HL-60 (cell line): ENCODE measurements at regions not wholly inside any gene's neighbourhood (a gene's known extent, or its start where the extent isn't known, plus 50 kb on each side); places are given as distances from the start of the nearest gene placed in this dataset.
A peak's percentile ranks its signal among the peaks of the same experiment; 100 is the strongest.

Experiments used
- DNase-seq, 2 experiments: peaks; one replicate each; pipeline ENCODE4 v3.0.0-alpha.2; 2010 to 2020; ENCODE audit warnings: low read depth in 1 of 2, low spot score in 1 of 2
- H3K27ac ChIP-seq: fragments of 250-450 bp; sonication (Bioruptor Pico); replicated peaks from 2 replicates; pipeline ENCODE4 v1.5.1; 2020; ENCODE audit warnings: mild to moderate bottlenecking, moderate library complexity
- H3K27me3 ChIP-seq: fragments of 250-450 bp; sonication (Bioruptor Pico); 2 replicates; pipeline ENCODE4 v1.5.1; 2021; ENCODE audit warnings: mild to moderate bottlenecking, moderate library complexity; ENCODE audit not compliant: insufficient read depth, poor library complexity, severe bottlenecking
- H3K4me3 ChIP-seq: replicated peaks from 2 replicates; pipeline ENCODE4 v1.5.1; 2011; ENCODE audit warnings: mild to moderate bottlenecking, control low read depth, low read length; ENCODE audit not compliant: insufficient read depth
- GABPA ChIP-seq: IDR thresholded peaks from 2 replicates; pipeline ENCODE4 v1.6.1; 2012; ENCODE audit warnings: low read depth
- POLR2AphosphoS5 ChIP-seq: IDR thresholded peaks from 2 replicates; pipeline ENCODE4 v1.6.1; 2012; ENCODE audit warnings: low read depth
- REST ChIP-seq: IDR thresholded peaks from 2 replicates; pipeline ENCODE4 v1.6.1; 2012; ENCODE audit warnings: low read depth; ENCODE audit not compliant: insufficient replicate concordance
- SPI1 ChIP-seq: IDR thresholded peaks from 2 replicates; pipeline ENCODE4 v1.6.1; 2012; ENCODE audit warnings: low read depth, mild to moderate bottlenecking, borderline replicate concordance
- TF ChIP-seq, protein P1 (sequence below): IDR thresholded peaks from one replicate; pipeline ENCODE4 v1.5.1; 2011; ENCODE audit warnings: low read length, control low read depth, inconsistent platforms; ENCODE audit not compliant: insufficient read depth

DNA sequence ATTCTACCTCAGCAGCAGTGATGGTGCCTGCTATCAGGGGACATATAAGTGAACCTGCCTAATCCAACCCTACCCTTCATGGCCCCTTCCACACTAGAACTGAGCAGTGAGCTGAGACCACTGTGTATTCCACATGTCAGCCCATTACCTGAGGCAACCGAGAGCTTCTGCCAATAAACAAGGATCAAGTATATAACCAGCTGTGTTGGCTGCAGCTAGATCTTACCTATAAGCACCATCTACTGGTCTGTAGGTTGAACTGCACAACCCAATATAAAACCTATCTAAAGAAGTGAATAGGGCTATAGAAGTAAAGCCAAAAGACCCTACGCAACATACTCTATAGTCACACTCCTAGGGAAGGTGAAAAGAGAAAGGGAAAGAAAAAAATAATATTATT, 376.9 kb downstream of the HHIPL2 start:
- Histone ChIP-seq H3K27ac (no peak overlapping the region), H3K27me3 (no peaks in the 10 kb centered on the region), H3K4me3 (no peak overlapping the region)
- DNase-seq: peak in 1 of 2 experiments; percentile 7
- no peak for TF ChIP-seq SPI1
- TF ChIP-seq, protein P1, sequence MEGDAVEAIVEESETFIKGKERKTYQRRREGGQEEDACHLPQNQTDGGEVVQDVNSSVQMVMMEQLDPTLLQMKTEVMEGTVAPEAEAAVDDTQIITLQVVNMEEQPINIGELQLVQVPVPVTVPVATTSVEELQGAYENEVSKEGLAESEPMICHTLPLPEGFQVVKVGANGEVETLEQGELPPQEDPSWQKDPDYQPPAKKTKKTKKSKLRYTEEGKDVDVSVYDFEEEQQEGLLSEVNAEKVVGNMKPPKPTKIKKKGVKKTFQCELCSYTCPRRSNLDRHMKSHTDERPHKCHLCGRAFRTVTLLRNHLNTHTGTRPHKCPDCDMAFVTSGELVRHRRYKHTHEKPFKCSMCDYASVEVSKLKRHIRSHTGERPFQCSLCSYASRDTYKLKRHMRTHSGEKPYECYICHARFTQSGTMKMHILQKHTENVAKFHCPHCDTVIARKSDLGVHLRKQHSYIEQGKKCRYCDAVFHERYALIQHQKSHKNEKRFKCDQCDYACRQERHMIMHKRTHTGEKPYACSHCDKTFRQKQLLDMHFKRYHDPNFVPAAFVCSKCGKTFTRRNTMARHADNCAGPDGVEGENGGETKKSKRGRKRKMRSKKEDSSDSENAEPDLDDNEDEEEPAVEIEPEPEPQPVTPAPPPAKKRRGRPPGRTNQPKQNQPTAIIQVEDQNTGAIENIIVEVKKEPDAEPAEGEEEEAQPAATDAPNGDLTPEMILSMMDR: peak; percentile 42

DNA sequence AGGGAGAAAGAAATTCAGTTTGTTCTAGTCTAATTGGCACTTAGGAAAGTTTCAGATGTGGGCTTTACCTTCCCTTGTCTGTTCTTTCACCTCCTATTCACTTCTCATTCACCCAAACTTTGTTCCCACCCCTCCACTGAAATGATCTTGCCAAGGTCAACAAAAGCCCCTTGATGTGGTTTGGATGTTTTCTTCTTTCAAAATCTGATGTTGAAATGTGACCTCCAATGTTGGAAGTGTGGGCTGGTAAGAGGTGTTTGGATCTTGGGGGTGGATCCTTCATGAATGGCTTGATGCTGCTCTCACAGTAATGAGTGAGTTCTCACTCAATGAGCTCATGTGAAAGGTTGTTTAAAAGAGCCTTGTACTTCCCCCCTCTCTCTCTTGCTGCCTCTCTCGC, 379.3 kb downstream of the HHIPL2 start:
- Histone ChIP-seq H3K27me3 (no peaks in the 10 kb centered on the region), H3K27ac (no peak overlapping the region), H3K4me3 (no peak overlapping the region)
- DNase-seq: no peak
- TF ChIP-seq, protein P1: no peak

DNA sequence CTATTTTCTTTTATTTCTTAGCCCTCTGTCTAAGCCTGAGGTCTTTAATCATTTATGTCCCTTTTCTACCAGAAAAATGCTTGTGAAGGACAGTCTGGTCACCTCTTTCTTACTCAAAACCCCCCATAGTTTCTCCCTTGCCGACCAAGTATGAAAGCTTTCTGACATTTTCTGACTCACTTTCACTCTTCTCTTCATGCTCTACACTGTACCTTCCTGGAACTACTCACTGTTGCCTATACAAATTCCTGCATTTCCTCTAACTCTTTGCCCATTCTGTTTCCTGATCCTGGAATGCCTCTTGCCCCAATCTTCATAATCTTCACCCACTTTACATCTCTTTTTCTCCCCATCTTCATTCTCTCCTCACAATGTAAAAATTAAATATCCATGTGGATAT, 380.0 kb downstream of the HHIPL2 start:
- DNase-seq: no peak
- Histone ChIP-seq H3K27me3 (no peaks in the 10 kb centered on the region), H3K4me3 (no peak overlapping the region), H3K27ac (no peak overlapping the region)
- TF ChIP-seq, protein P1: no peak
- TF ChIP-seq GABPA (no peak), POLR2AphosphoS5 (no peak)

DNA sequence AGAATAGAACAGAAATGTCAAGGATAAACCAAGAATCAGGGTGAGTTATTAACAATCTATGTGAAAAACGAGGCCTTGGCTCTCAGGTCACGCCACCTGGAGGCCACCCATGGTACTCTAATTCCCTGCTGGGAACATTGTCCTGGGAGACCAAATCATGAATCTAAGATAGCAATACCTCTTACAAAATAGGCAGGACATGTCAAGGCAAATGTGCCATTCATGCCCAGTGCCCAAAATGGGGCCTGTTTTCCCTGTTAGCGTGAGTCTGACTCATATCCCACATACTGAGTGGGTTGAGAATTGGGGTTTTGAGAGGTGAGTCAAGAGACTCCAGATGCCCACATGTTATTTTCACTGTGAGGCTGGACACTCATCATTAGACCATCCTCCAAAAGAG, 380.8 kb downstream of the HHIPL2 start:
- H3K27ac ChIP-seq: no peak overlapping the region
- peak in 1 of 2 experiments; percentile 21 for DNase-seq
- TF ChIP-seq GABPA: no peak
- TF ChIP-seq, protein P1: peak; percentile 65
- no peak overlapping the region for H3K4me3 ChIP-seq
- no peaks in the 10 kb centered on the region for H3K27me3 ChIP-seq

- no peak for DNase-seq
- Histone ChIP-seq H3K27ac (no peak overlapping the region), H3K4me3 (no peak overlapping the region), H3K27me3 (no peaks in the 10 kb centered on the region)
- TF ChIP-seq POLR2AphosphoS5 (no peak), REST (no peak), GABPA (no peak), SPI1 (no peak)
- TF ChIP-seq, protein P1: no peak
Observed at GRCh38 chr1:222165629-222166028, 382.3 kb downstream of the HHIPL2 start.
